ENCODE measurements at regions not wholly inside any gene's neighbourhood (a gene's known extent, or its start where the extent isn't known, plus 50 kb on each side); places are given as distances from the start of the nearest gene placed in this dataset.

GRCh38 chr11:96486890-96487611, 97.2 kb downstream of the JRKL start:
- no peak for TF ChIP-seq POLR2A (IDR thresholded peaks at IDR 0.05)
- no peak for TF ChIP-seq CTCF (IDR thresholded peaks at IDR 0.05)
